ENCODE measurements at regions not wholly inside any gene's neighbourhood (a gene's known extent, or its start where the extent isn't known, plus 50 kb on each side); places are given as distances from the start of the nearest gene placed in this dataset.

GRCh38 chr1:47684518-47684917, 246.7 kb downstream of the FOXD2 start:
- no peaks in the 10 kb centered on the region for H3K79me1 ChIP-seq (replicated peaks; ENCODE audit: low read length, poor library complexity, severe bottlenecking)
- no peak overlapping the region for H4K8ac ChIP-seq (ENCODE audit: low read length)
- H3K23ac ChIP-seq (ENCODE audit: low read length in 2 of 2), result no peak overlapping the region
- no peaks in the 10 kb centered on the region for H3K4me1 ChIP-seq (ENCODE audit: control insufficient read depth, insufficient read depth, low read depth, low read length)
- no peak overlapping the region for H3K4ac ChIP-seq (ENCODE audit: low read depth in 1 of 2, low read length in 2 of 2)
- H4K91ac ChIP-seq (ENCODE audit: low read length), result no peak overlapping the region
- H2BK5ac ChIP-seq (ENCODE audit: low read depth, low read length, poor library complexity, severe bottlenecking), result no peak overlapping the region
- no peak for DNase-seq
- H2BK12ac ChIP-seq (ENCODE audit: low read length in 2 of 2), result no peak overlapping the region
- no peak overlapping the region for H3K4me2 ChIP-seq (ENCODE audit: low read length, poor library complexity, severe bottlenecking)
- no peak overlapping the region for H2BK120ac ChIP-seq (ENCODE audit: low read depth, low read length)
- H3K4me3 ChIP-seq (ENCODE audit: insufficient read depth in 1 of 2, low read depth in 1 of 2, low read length in 2 of 2), result no peak overlapping the region
- no peaks in the 10 kb centered on the region for H3K9me3 ChIP-seq (ENCODE audit: control insufficient read depth, low read length)
- no peak overlapping the region for H3K9ac ChIP-seq (ENCODE audit: low read length)
- no peak overlapping the region for H3K27ac ChIP-seq (ENCODE audit: low read length, poor library complexity, severe bottlenecking)
- no peak overlapping the region for H2AFZ ChIP-seq (ENCODE audit: low read depth, low read length)
- H3K27me3 ChIP-seq (ENCODE audit: control insufficient read depth in 1 of 2, insufficient read depth in 1 of 2, low read length in 2 of 2), result peaks cover 46 to 67% of the 10 kb centered on the region in 2 experiments
- H2AK5ac ChIP-seq (ENCODE audit: low read length, severe bottlenecking), result no peak overlapping the region
- no peak overlapping the region for H3K18ac ChIP-seq (ENCODE audit: low read depth in 1 of 2, low read length in 2 of 2)
- no peak overlapping the region for H3K14ac ChIP-seq (ENCODE audit: low read length in 2 of 2)
- WGBS, result 87% methylated on average over 6 of the region's 6 CpGs
- H2BK15ac ChIP-seq (ENCODE audit: low read depth, poor library complexity, severe bottlenecking), result no peak overlapping the region
- no peaks in the 10 kb centered on the region for H3K36me3 ChIP-seq (ENCODE audit: control insufficient read depth in 1 of 2, insufficient read depth in 2 of 2, low read depth in 1 of 2, low read length in 2 of 2)

- no peak overlapping the region for H3K9ac ChIP-seq (ENCODE audit: low read length)
- H3K36me3 ChIP-seq (ENCODE audit: control insufficient read depth in 1 of 2, insufficient read depth in 2 of 2, low read depth in 1 of 2, low read length in 2 of 2), result no peaks in the 10 kb centered on the region
- no peaks in the 10 kb centered on the region for H3K9me3 ChIP-seq (ENCODE audit: control insufficient read depth, low read length)
- H2AFZ ChIP-seq (ENCODE audit: low read depth, low read length), result no peak overlapping the region
- H2BK5ac ChIP-seq (ENCODE audit: low read depth, low read length, poor library complexity, severe bottlenecking), result no peak overlapping the region
- WGBS, result 70% methylated on average over 6 of the region's 11 CpGs
- no peak for DNase-seq
- H3K14ac ChIP-seq (ENCODE audit: low read length in 2 of 2), result no peak overlapping the region
- H3K4ac ChIP-seq (ENCODE audit: low read depth in 1 of 2, low read length in 2 of 2), result no peak overlapping the region
- no peak overlapping the region for H3K27ac ChIP-seq (ENCODE audit: low read length, poor library complexity, severe bottlenecking)
- H4K8ac ChIP-seq (ENCODE audit: low read length), result no peak overlapping the region
- no peaks in the 10 kb centered on the region for H3K4me1 ChIP-seq (ENCODE audit: control insufficient read depth, insufficient read depth, low read depth, low read length)
- H3K4me3 ChIP-seq (ENCODE audit: insufficient read depth in 1 of 2, low read depth in 1 of 2, low read length in 2 of 2), result no peak overlapping the region
- H2BK120ac ChIP-seq (ENCODE audit: low read depth, low read length), result no peak overlapping the region
- H3K4me2 ChIP-seq (ENCODE audit: low read length, poor library complexity, severe bottlenecking), result no peak overlapping the region
- H4K91ac ChIP-seq (ENCODE audit: low read length), result no peak overlapping the region
- H2BK15ac ChIP-seq (ENCODE audit: low read depth, poor library complexity, severe bottlenecking), result no peak overlapping the region
- H3K79me1 ChIP-seq (replicated peaks; ENCODE audit: low read length, poor library complexity, severe bottlenecking), result no peaks in the 10 kb centered on the region
- H3K27me3 ChIP-seq (ENCODE audit: control insufficient read depth in 1 of 2, insufficient read depth in 1 of 2, low read length in 2 of 2), result peaks cover 49 to 69% of the 10 kb centered on the region in 2 experiments
- H3K23ac ChIP-seq (ENCODE audit: low read length in 2 of 2), result no peak overlapping the region
- H3K18ac ChIP-seq (ENCODE audit: low read depth in 1 of 2, low read length in 2 of 2), result no peak overlapping the region
- H2AK5ac ChIP-seq (ENCODE audit: low read length, severe bottlenecking), result no peak overlapping the region
- H2BK12ac ChIP-seq (ENCODE audit: low read length in 2 of 2), result no peak overlapping the region
These were observed 247.3 kb downstream of the FOXD2 start for GRCh38 chr1:47684964-47685762.

DNA sequence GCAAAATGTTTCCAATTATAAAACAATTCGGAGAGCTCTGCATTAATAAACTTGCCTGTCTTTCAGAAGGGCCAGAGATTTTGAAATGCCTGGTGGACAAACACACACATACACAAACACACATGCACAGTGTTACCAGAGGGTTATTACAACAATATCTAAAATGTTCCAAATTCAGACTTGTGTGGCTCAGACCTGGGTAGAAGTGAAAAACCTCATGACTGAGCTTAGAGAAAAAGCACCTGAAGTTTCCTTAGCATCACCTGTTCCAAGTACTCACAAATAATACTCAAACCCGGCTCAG, 247.9 kb downstream of the FOXD2 start:
- no peak overlapping the region for H3K27ac ChIP-seq (ENCODE audit: low read length, poor library complexity, severe bottlenecking)
- peaks cover 51 to 67% of the 10 kb centered on the region in 2 experiments for H3K27me3 ChIP-seq (ENCODE audit: control insufficient read depth in 1 of 2, insufficient read depth in 1 of 2, low read length in 2 of 2)
- no peak overlapping the region for H3K23ac ChIP-seq (ENCODE audit: low read length in 2 of 2)
- 73% methylated on average over 2 of the region's 2 CpGs for WGBS
- no peak overlapping the region for H2BK15ac ChIP-seq (ENCODE audit: low read depth, poor library complexity, severe bottlenecking)
- H3K4me3 ChIP-seq (ENCODE audit: insufficient read depth in 1 of 2, low read depth in 1 of 2, low read length in 2 of 2), result no peak overlapping the region
- no peak for DNase-seq
- H3K36me3 ChIP-seq (ENCODE audit: control insufficient read depth in 1 of 2, insufficient read depth in 2 of 2, low read depth in 1 of 2, low read length in 2 of 2), result no peaks in the 10 kb centered on the region
- no peak overlapping the region for H2BK12ac ChIP-seq (ENCODE audit: low read length in 2 of 2)
- H3K9ac ChIP-seq (ENCODE audit: low read length), result no peak overlapping the region
- H3K9me3 ChIP-seq (ENCODE audit: control insufficient read depth, low read length), result no peaks in the 10 kb centered on the region
- H3K4ac ChIP-seq (ENCODE audit: low read depth in 1 of 2, low read length in 2 of 2), result no peak overlapping the region
- no peaks in the 10 kb centered on the region for H3K79me1 ChIP-seq (replicated peaks; ENCODE audit: low read length, poor library complexity, severe bottlenecking)
- no peak overlapping the region for H3K4me2 ChIP-seq (ENCODE audit: low read length, poor library complexity, severe bottlenecking)
- no peak overlapping the region for H3K18ac ChIP-seq (ENCODE audit: low read depth in 1 of 2, low read length in 2 of 2)
- H2BK5ac ChIP-seq (ENCODE audit: low read depth, low read length, poor library complexity, severe bottlenecking), result no peak overlapping the region
- H3K4me1 ChIP-seq (ENCODE audit: control insufficient read depth, insufficient read depth, low read depth, low read length), result no peaks in the 10 kb centered on the region
- no peak overlapping the region for H4K8ac ChIP-seq (ENCODE audit: low read length)
- no peak overlapping the region for H2BK120ac ChIP-seq (ENCODE audit: low read depth, low read length)
- no peak overlapping the region for H4K91ac ChIP-seq (ENCODE audit: low read length)
- no peak overlapping the region for H2AFZ ChIP-seq (ENCODE audit: low read depth, low read length)
- no peak overlapping the region for H2AK5ac ChIP-seq (ENCODE audit: low read length, severe bottlenecking)
- H3K14ac ChIP-seq (ENCODE audit: low read length in 2 of 2), result no peak overlapping the region

DNA sequence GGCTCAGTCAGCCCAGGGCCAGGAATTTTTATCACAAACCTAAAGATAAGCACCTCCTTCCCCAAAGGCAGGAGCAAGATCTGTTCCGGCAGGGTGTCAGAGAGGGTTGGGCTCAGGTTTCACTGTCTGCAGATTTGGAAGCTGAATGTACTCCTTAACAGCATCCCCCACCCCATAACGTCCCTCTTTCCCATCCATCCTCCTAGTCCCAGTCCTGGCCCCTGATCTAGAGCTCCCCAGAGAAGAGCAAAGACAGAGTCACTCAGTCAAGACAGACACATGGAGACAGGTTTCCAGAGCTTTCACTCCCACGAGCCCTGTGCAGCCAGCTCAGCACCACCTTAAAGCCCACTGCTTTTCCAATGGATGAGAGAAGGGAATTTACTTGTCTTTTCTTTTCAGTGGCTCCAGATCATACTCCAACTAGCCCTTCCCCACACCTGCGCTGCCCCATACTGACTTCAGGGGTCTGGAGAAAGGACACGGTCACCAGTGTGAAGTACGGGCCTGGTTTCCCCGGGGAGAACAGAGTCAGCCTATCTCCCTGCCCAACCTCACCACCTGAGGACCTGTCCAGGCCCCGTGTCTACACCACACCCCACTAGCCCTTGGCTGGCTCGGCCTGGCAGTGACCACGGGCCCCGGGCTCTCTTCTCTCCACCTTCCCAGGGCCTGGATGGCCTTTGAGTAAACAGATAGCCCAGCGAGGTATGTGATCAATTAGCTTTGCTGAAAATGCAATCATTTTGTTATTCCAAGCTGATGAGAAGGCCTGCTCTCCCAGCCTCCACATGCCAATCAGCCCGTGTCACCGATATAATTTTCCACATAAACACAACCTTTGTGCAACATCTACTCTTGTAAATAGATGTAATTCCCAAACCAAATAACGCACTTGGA, 249.1 kb downstream of the FOXD2 start:
- H3K4me3 ChIP-seq (ENCODE audit: insufficient read depth in 1 of 2, low read depth in 1 of 2, low read length in 2 of 2), result no peak overlapping the region
- no peak overlapping the region for H3K14ac ChIP-seq (ENCODE audit: low read length in 2 of 2)
- H2BK15ac ChIP-seq (ENCODE audit: low read depth, poor library complexity, severe bottlenecking), result no peak overlapping the region
- no peak overlapping the region for H3K23ac ChIP-seq (ENCODE audit: low read length in 2 of 2)
- no peak overlapping the region for H2BK5ac ChIP-seq (ENCODE audit: low read depth, low read length, poor library complexity, severe bottlenecking)
- H3K27ac ChIP-seq (ENCODE audit: low read length, poor library complexity, severe bottlenecking), result no peak overlapping the region
- no peak overlapping the region for H2AK5ac ChIP-seq (ENCODE audit: low read length, severe bottlenecking)
- no peak overlapping the region for H3K4ac ChIP-seq (ENCODE audit: low read depth in 1 of 2, low read length in 2 of 2)
- H4K8ac ChIP-seq (ENCODE audit: low read length), result no peak overlapping the region
- H2BK12ac ChIP-seq (ENCODE audit: low read length in 2 of 2), result no peak overlapping the region
- H3K36me3 ChIP-seq (ENCODE audit: control insufficient read depth in 1 of 2, insufficient read depth in 2 of 2, low read depth in 1 of 2, low read length in 2 of 2), result no peaks in the 10 kb centered on the region
- H2BK120ac ChIP-seq (ENCODE audit: low read depth, low read length), result no peak overlapping the region
- no peak overlapping the region for H3K4me2 ChIP-seq (ENCODE audit: low read length, poor library complexity, severe bottlenecking)
- H4K91ac ChIP-seq (ENCODE audit: low read length), result no peak overlapping the region
- H3K18ac ChIP-seq (ENCODE audit: low read depth in 1 of 2, low read length in 2 of 2), result no peak overlapping the region
- WGBS, result 51% methylated on average over 9 of the region's 15 CpGs
- H3K4me1 ChIP-seq (ENCODE audit: control insufficient read depth, insufficient read depth, low read depth, low read length), result no peaks in the 10 kb centered on the region
- H3K27me3 ChIP-seq (ENCODE audit: control insufficient read depth in 1 of 2, insufficient read depth in 1 of 2, low read length in 2 of 2), result peaks cover 46 to 60% of the 10 kb centered on the region in 2 experiments
- no peak overlapping the region for H3K9ac ChIP-seq (ENCODE audit: low read length)
- H3K9me3 ChIP-seq (ENCODE audit: control insufficient read depth, low read length), result no peaks in the 10 kb centered on the region
- H3K79me1 ChIP-seq (replicated peaks; ENCODE audit: low read length, poor library complexity, severe bottlenecking), result no peaks in the 10 kb centered on the region
- no peak for DNase-seq
- no peak overlapping the region for H2AFZ ChIP-seq (ENCODE audit: low read depth, low read length)

All from mesenchymal stem cell (in vitro differentiated cells and primary cell).